Gastroesophageal sphincter (tissue), 4 donors: ENCODE measurements at regions not wholly inside any gene's neighbourhood (a gene's known extent, or its start where the extent isn't known, plus 50 kb on each side); places are given as distances from the start of the nearest gene placed in this dataset.
"Not testable (repeated sequence)": the region's sequence is repeated elsewhere in the genome, so short reads cannot be mapped to it uniquely, and the experiment has no call there.

Source experiments
- ATAC-seq: fragments of 150-250 bp; one replicate; pipeline ENCODE4 v1.9.1; 2016; ENCODE audit warnings: mild to moderate bottlenecking, moderate library complexity
- H3K27ac ChIP-seq, 4 donors: fragments of 200-600 bp; sonication (generic) in 3 of 4; 1 replicate in 3 of 4; 2 replicates in 1 of 4; pipeline ENCODE4 v1.5.1; 2016 to 2019
- H3K27me3 ChIP-seq: fragments of 200-600 bp; sonication (generic); one replicate; pipeline ENCODE4 v1.5.1; 2019
- H3K36me3 ChIP-seq, 2 donors: fragments of 200-600 bp; sonication (generic); one replicate each; pipeline ENCODE4 v1.5.1; 2019; ENCODE audit warnings: control low read depth in 1 of 2
- H3K4me1 ChIP-seq, 3 donors: fragments of 200-600 bp; sonication (generic); 1 replicate in 2 of 3; 2 replicates in 1 of 3; pipeline ENCODE4 v1.5.1; 2016 to 2019; ENCODE audit warnings: control low read depth in 2 of 3
- H3K4me3 ChIP-seq, 2 donors: fragments of 200-600 bp; sonication (generic); one replicate each; pipeline ENCODE4 v1.5.1; 2019; ENCODE audit warnings: mild to moderate bottlenecking in 1 of 2, moderate library complexity in 1 of 2
- H3K9me3 ChIP-seq, 3 donors: fragments of 200-600 bp; sonication (generic); one replicate each; pipeline ENCODE4 v1.5.1; 2017 to 2019; ENCODE audit warnings: control low read depth in 2 of 3
- EP300 ChIP-seq: sonication (generic); formaldehyde crosslinking; IDR thresholded peaks from one replicate; pipeline ENCODE4 v1.6.1; 2017; ENCODE audit warnings: antibody characterized with exemption, mild to moderate bottlenecking
- POLR2A ChIP-seq, 2 donors: fragments of 450-650 bp; IDR thresholded peaks; one replicate each; pipeline ENCODE4 v1.6.1; 2017; ENCODE audit warnings: antibody characterized with exemption in 2 of 2, mild to moderate bottlenecking in 2 of 2, moderate library complexity in 1 of 2
- POLR2AphosphoS5 ChIP-seq: sonication (generic); formaldehyde crosslinking; IDR thresholded peaks from one replicate; pipeline ENCODE4 v1.6.1; 2017; ENCODE audit warnings: antibody characterized with exemption
- WGBS, 2 donors: methylation state at CpG; one replicate each; pipeline ENCODE4 v1.1.5; 2018; ENCODE audit warnings: low coverage in 1 of 2; 5-methylcytosine and 5-hydroxymethylcytosine counted together
- TF ChIP-seq, protein P1 (sequence below), 4 experiments: fragments of 200-600 bp in 2 of 4; fragments of 450-650 bp in 2 of 4; sonication (generic) in 1 of 4; IDR thresholded peaks; one replicate each; pipeline ENCODE4 v1.5.1; 2017 to 2019; ENCODE audit warnings: antibody characterized with exemption in 4 of 4, mild to moderate bottlenecking in 2 of 4, moderate library complexity in 2 of 4

- TF ChIP-seq POLR2A (IDR thresholded peaks at IDR 0.05) (no peak), POLR2AphosphoS5 (no peak)
- TF ChIP-seq, protein P1, sequence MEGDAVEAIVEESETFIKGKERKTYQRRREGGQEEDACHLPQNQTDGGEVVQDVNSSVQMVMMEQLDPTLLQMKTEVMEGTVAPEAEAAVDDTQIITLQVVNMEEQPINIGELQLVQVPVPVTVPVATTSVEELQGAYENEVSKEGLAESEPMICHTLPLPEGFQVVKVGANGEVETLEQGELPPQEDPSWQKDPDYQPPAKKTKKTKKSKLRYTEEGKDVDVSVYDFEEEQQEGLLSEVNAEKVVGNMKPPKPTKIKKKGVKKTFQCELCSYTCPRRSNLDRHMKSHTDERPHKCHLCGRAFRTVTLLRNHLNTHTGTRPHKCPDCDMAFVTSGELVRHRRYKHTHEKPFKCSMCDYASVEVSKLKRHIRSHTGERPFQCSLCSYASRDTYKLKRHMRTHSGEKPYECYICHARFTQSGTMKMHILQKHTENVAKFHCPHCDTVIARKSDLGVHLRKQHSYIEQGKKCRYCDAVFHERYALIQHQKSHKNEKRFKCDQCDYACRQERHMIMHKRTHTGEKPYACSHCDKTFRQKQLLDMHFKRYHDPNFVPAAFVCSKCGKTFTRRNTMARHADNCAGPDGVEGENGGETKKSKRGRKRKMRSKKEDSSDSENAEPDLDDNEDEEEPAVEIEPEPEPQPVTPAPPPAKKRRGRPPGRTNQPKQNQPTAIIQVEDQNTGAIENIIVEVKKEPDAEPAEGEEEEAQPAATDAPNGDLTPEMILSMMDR (IDR thresholded peaks at IDR 0.05), result peak; percentile 55 to 68 (median 60)
- peaks cover 0 to 15% (median 0%) of the 10 kb centered on the region in 3 donors for H3K9me3 ChIP-seq
- ATAC-seq, result no peak
- H3K36me3 ChIP-seq, result no peaks in the 10 kb centered on the region
- H3K27me3 ChIP-seq, result no peaks in the 10 kb centered on the region
- no peak overlapping the region for H3K4me3 ChIP-seq
- H3K4me1 ChIP-seq, result peaks cover 0 to 4% (median 0%) of the 10 kb centered on the region in 3 donors
- WGBS, 2 donors, result 42 to 47% methylated on average over 7 to 8 of the region's 8 CpGs
- no peak overlapping the region for H3K27ac ChIP-seq
These were observed 127.2 kb upstream of the ATF7IP start for GRCh38 chr12:14238221-14238792.

DNA sequence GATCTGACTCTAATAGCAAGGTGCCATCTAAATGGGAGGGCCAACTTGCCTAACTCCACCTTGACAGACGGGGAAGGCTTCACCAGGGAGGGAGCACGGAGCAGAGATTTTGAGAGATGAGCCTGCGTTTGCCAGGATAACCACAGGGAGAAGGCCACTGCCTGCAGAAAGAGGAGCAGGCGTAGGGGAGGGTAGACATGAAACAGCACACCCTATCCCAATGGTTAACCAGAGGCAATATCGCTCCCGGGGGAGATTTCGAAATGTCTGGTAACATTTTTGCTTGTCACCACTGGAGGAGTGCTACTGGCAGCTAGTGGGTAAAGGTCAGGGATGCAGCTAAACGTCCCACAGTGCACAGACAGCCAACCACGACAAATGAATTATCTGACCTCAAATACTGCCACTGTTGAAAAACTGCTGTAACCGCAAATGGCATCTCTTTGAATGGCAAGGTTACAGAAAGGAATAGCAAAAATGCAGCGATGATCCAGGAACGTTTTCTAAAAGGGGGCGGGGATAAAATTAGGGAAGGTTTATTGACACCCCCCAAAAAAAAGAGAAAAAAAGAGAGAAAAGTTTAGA, 126.0 kb upstream of the ATF7IP start:
- Histone ChIP-seq H3K4me3 (peak overlapping the region in 1 of 2 donors; percentile 4), H3K4me1 (peaks cover 0 to 4% (median 0%) of the 10 kb centered on the region in 3 donors), H3K36me3 (no peaks in the 10 kb centered on the region), H3K27ac (no peak overlapping the region), H3K27me3 (no peaks in the 10 kb centered on the region), H3K9me3 (peaks cover 0 to 26% (median 0%) of the 10 kb centered on the region in 3 donors)
- TF ChIP-seq, protein P1 (IDR thresholded peaks at IDR 0.05), result no peak
- TF ChIP-seq EP300, result no peak
- TF ChIP-seq POLR2A (IDR thresholded peaks at IDR 0.05), result no peak
- TF ChIP-seq POLR2AphosphoS5, result no peak
- no peak for ATAC-seq
- 59 to 60% methylated on average over 7 to 9 of the region's 13 CpGs for WGBS, 2 donors

DNA sequence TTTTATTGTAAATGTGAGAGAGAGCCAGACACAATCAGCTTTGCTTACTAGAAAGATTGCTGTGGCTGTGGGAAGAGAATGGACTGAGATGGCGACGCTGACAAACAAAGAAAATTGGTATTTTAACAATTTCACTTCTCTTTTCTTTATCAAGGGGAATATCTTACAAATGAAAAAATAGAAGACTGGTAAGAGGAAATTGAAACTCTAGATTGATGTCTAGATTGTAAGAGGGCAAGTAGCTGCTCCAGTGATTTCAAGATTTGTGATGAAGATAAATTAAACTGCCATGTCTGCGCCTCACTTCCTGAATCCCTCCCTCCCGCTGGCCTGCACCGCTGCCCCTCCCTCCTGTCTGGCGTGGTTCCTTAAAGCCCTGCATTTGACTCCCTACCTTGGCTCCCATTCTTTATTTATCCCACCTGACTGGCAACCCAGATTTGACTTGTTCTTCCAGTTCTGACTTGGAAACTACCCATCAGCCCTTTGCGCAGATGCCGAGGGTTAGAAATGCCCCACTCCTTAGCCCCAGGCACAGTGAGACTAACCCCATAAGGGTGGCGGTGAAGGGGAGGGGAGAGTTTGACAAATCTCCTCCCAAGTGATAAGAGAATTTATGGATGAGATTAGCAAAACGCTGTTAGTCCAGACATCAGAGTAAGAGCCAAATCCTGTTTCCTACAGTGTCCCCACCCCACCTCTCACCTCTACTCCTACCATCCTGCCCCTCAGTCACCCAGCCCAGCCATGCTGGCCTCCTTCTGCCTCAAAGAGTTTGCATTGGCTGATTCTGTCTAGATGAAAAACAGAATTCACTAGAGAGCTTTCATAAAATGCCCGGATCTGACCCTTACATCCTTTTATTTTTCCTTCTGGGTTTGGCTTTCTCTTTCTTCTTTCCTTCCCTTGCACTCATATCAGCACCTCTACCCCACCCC, 125.3 kb upstream of the ATF7IP start:
- WGBS, 2 donors, result 33 to 47% methylated on average over 6 to 8 of the region's 11 CpGs
- no peaks in the 10 kb centered on the region for H3K36me3 ChIP-seq
- TF ChIP-seq POLR2AphosphoS5, result no peak
- no peak for ATAC-seq
- peaks cover 0 to 27% (median 0%) of the 10 kb centered on the region in 3 donors for H3K9me3 ChIP-seq
- H3K27me3 ChIP-seq, result no peaks in the 10 kb centered on the region
- no peak overlapping the region for H3K27ac ChIP-seq
- peak overlapping the region in 1 of 2 donors; percentile 4 for H3K4me3 ChIP-seq
- H3K4me1 ChIP-seq, result peaks cover 0 to 4% (median 0%) of the 10 kb centered on the region in 3 donors

- no peak for ATAC-seq
- Histone ChIP-seq H3K27me3 (no peaks in the 10 kb centered on the region), H3K9me3 (peaks cover 0 to 27% (median 0%) of the 10 kb centered on the region in 3 donors), H3K27ac (no peak overlapping the region), H3K4me3 (no peak overlapping the region), H3K4me1 (peaks cover 0 to 4% (median 0%) of the 10 kb centered on the region in 3 donors), H3K36me3 (no peaks in the 10 kb centered on the region)
- 60% methylated on average over 3 of the region's 4 CpGs; no CpG with 5 or more reads in 1 of the 2 donors for WGBS, 2 donors
- no peak for TF ChIP-seq POLR2A (IDR thresholded peaks at IDR 0.05)
- TF ChIP-seq POLR2AphosphoS5, result no peak
- TF ChIP-seq, protein P1 (IDR thresholded peaks at IDR 0.05), result no peak
- TF ChIP-seq EP300, result no peak
These were observed 124.6 kb upstream of the ATF7IP start for GRCh38 chr12:14240873-14241220.

DNA sequence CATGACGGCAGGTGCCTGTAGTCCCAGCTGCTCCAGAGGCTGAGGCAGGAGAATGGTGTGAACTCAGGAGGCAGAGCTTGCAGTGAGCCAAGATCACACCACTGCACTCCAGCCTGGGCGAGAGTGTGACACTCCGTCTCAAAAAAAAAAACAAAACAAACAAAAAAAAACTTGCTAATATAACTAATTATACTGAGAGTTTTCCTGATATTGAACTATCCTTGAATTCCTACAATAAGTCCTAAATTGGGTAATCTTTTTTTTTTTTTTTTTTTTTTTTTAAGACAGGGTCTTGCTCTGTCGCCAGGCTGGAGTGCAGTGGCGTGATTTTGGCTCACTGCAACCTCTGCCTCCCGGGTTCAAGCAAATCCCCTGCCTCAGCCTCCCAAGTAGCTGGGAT, 122.7 kb upstream of the ATF7IP start:
- H3K4me1 ChIP-seq, H3K4me3 ChIP-seq, ATAC-seq, H3K36me3 ChIP-seq, H3K27me3 ChIP-seq, H3K27ac ChIP-seq: not testable (repeated sequence)
- WGBS, 2 donors, result 80 to 97% methylated on average over 1 to 5 of the region's 6 CpGs
- peaks cover 0 to 27% (median 0%) of the 10 kb centered on the region in 3 donors for H3K9me3 ChIP-seq
